Activated effector memory CD4-positive, alpha-beta T cell treated with anti-CD3 and anti-CD28 coated beads, Interleukin-2, amount 50 U/mL, for 16 hours (primary cell): ENCODE measurements at regions not wholly inside any gene's neighbourhood (a gene's known extent, or its start where the extent isn't known, plus 50 kb on each side); places are given as distances from the start of the nearest gene placed in this dataset.
"Not testable (repeated sequence)": the region's sequence is repeated elsewhere in the genome, so short reads cannot be mapped to it uniquely, and the experiment has no call there.

Source experiments
- DNase-seq: peaks from one replicate; pipeline ENCODE4 v3.0.0-alpha.2; 2020

GRCh38 chr3:68676136-68676535, 256.2 kb downstream of the TAFA4 start:
- no peak for DNase-seq

GRCh38 chr3:68667346-68667745, 265.0 kb downstream of the TAFA4 start:
- DNase-seq: no peak

- DNase-seq: no peak
These were observed 265.8 kb downstream of the TAFA4 start for GRCh38 chr3:68666429-68667136.

GRCh38 chr3:68664276-68664675, 268.1 kb downstream of the TAFA4 start:
- DNase-seq: no peak

- DNase-seq: no peak
These were observed 270.2 kb downstream of the TAFA4 start for GRCh38 chr3:68662176-68662575.

- not testable (repeated sequence) for DNase-seq
These were observed 281.7 kb downstream of the TAFA4 start for GRCh38 chr3:68650657-68651056.

GRCh38 chr3:68648494-68648893, 283.9 kb downstream of the TAFA4 start:
- DNase-seq: no peak

GRCh38 chr3:68631850-68632545, 300.3 kb downstream of the TAFA4 start:
- DNase-seq: no peak

- no peak for DNase-seq
These were observed 312.1 kb downstream of the TAFA4 start for GRCh38 chr3:68620211-68620610.

GRCh38 chr3:68614087-68614486, 318.3 kb downstream of the TAFA4 start:
- no peak for DNase-seq

- DNase-seq: no peak
These were observed 361.0 kb downstream of the TAFA4 start for GRCh38 chr3:68571321-68571720.

- DNase-seq: no peak
These were observed 371.6 kb downstream of the TAFA4 start for GRCh38 chr3:68560728-68561127.

GRCh38 chr3:68535782-68536181, 396.6 kb downstream of the TAFA4 start:
- DNase-seq: no peak

- DNase-seq: no peak
These were observed 409.0 kb downstream of the TAFA4 start for GRCh38 chr3:68523330-68523729.

- DNase-seq: no peak
These were observed 417.1 kb downstream of the TAFA4 start for GRCh38 chr3:68515237-68515636.

GRCh38 chr3:68504201-68504600, 428.1 kb downstream of the TAFA4 start:
- DNase-seq: no peak

- not testable (repeated sequence) for DNase-seq
These were observed 446.5 kb downstream of the TAFA4 start for GRCh38 chr3:68485845-68486244.

- no peak for DNase-seq
These were observed 447.3 kb downstream of the TAFA4 start for GRCh38 chr3:68485051-68485450.

GRCh38 chr3:68483601-68484000, 448.7 kb downstream of the TAFA4 start:
- no peak for DNase-seq

- no peak for DNase-seq
These were observed 449.3 kb downstream of the TAFA4 start for GRCh38 chr3:68483041-68483440.

GRCh38 chr3:68482565-68482964, 449.8 kb downstream of the TAFA4 start:
- no peak for DNase-seq

- DNase-seq: no peak
These were observed 452.6 kb downstream of the TAFA4 start for GRCh38 chr3:68479779-68480178.

GRCh38 chr3:68468695-68469375, 463.5 kb downstream of the TAFA4 start:
- DNase-seq: no peak

- DNase-seq: no peak
These were observed 464.9 kb downstream of the TAFA4 start for GRCh38 chr3:68467465-68467864.
